Endothelial cell (in vitro differentiated cells): ENCODE measurements at regions not wholly inside any gene's neighbourhood (a gene's known extent, or its start where the extent isn't known, plus 50 kb on each side); places are given as distances from the start of the nearest gene placed in this dataset.
"Not testable (repeated sequence)": the region's sequence is repeated elsewhere in the genome, so short reads cannot be mapped to it uniquely, and the experiment has no call there.

Experiments
- DNase-seq: peaks from one replicate; pipeline ENCODE4 v3.0.0; 2021; ENCODE audit warnings: low spot score
- H3K27ac Mint-ChIP-seq: one replicate; pipeline ENCODE4 v1.8.0; 2021; ENCODE audit warnings: mixed read lengths, inconsistent platforms; ENCODE audit not compliant: unreplicated experiment
- H3K27me3 Mint-ChIP-seq: one replicate; pipeline ENCODE4 v1.8.0; 2021; ENCODE audit warnings: mild to moderate bottlenecking, moderate library complexity, mixed read lengths, inconsistent platforms; ENCODE audit not compliant: unreplicated experiment
- H3K36me3 Mint-ChIP-seq: one replicate; pipeline ENCODE4 v1.8.0; 2021; ENCODE audit warnings: mild to moderate bottlenecking, low read depth, mixed read lengths, inconsistent platforms; ENCODE audit not compliant: unreplicated experiment
- H3K4me1 Mint-ChIP-seq: one replicate; pipeline ENCODE4 v1.8.0; 2021; ENCODE audit warnings: mild to moderate bottlenecking, mixed read lengths, inconsistent platforms; ENCODE audit not compliant: unreplicated experiment
- H3K4me3 Mint-ChIP-seq: one replicate; pipeline ENCODE4 v1.8.0; 2021; ENCODE audit warnings: mild to moderate bottlenecking, mixed read lengths, inconsistent platforms; ENCODE audit not compliant: unreplicated experiment
- H3K9me3 Mint-ChIP-seq: one replicate; pipeline ENCODE4 v1.8.0; 2021; ENCODE audit warnings: mixed read lengths, inconsistent platforms; ENCODE audit not compliant: unreplicated experiment
- CTCF ChIP-seq: fragments of 200-600 bp; sonication (generic); IDR thresholded peaks from one replicate; pipeline ENCODE4 v1.5.0; 2021; ENCODE audit warnings: antibody characterized with exemption; ENCODE audit not compliant: unreplicated experiment

- no peak for DNase-seq
- Mint-ChIP-seq H3K27me3 (no peaks in the 10 kb centered on the region), H3K4me3 (no peak overlapping the region), H3K27ac (no peak overlapping the region), H3K36me3 (no peaks in the 10 kb centered on the region), H3K4me1 (no peaks in the 10 kb centered on the region), H3K9me3 (no peaks in the 10 kb centered on the region)
- TF ChIP-seq CTCF: no peak
Measured at GRCh38 chr10:2772135-2772534, 295.2 kb upstream of the PFKP start.

- H3K4me3 Mint-ChIP-seq, H3K4me1 Mint-ChIP-seq, H3K27ac Mint-ChIP-seq, H3K9me3 Mint-ChIP-seq, H3K27me3 Mint-ChIP-seq, DNase-seq, H3K36me3 Mint-ChIP-seq: not testable (repeated sequence)
Measured at GRCh38 chr10:2767293-2767692, 300.1 kb upstream of the PFKP start.

- no peak overlapping the region for H3K4me3 Mint-ChIP-seq
Measured at GRCh38 chr10:2761971-2762370, 305.4 kb upstream of the PFKP start.

GRCh38 chr10:2761311-2761710 is 306.0 kb upstream of the PFKP start:
- H3K9me3 Mint-ChIP-seq: no peaks in the 10 kb centered on the region
- H3K4me1 Mint-ChIP-seq: no peaks in the 10 kb centered on the region
- H3K27ac Mint-ChIP-seq: no peak overlapping the region
- no peak for DNase-seq
- H3K4me3 Mint-ChIP-seq: no peak overlapping the region
- no peaks in the 10 kb centered on the region for H3K27me3 Mint-ChIP-seq
- H3K36me3 Mint-ChIP-seq: no peaks in the 10 kb centered on the region
- no peak for TF ChIP-seq CTCF

More at GRCh38 chr10:2761971-2762370, 305.4 kb upstream of the PFKP start:
- no peak for TF ChIP-seq CTCF
- Mint-ChIP-seq H3K36me3 (no peaks in the 10 kb centered on the region), H3K9me3 (no peaks in the 10 kb centered on the region), H3K4me1 (no peaks in the 10 kb centered on the region), H3K27ac (no peak overlapping the region), H3K27me3 (no peaks in the 10 kb centered on the region)
- no peak for DNase-seq

GRCh38 chr10:2760736-2761135 is 306.6 kb upstream of the PFKP start:
- TF ChIP-seq CTCF: no peak
- Mint-ChIP-seq H3K4me1 (no peaks in the 10 kb centered on the region), H3K27ac (no peak overlapping the region), H3K4me3 (no peak overlapping the region), H3K9me3 (no peaks in the 10 kb centered on the region), H3K27me3 (no peaks in the 10 kb centered on the region), H3K36me3 (no peaks in the 10 kb centered on the region)
- no peak for DNase-seq

- Mint-ChIP-seq H3K27me3 (no peaks in the 10 kb centered on the region), H3K4me3 (no peak overlapping the region), H3K27ac (no peak overlapping the region), H3K4me1 (no peaks in the 10 kb centered on the region), H3K36me3 (no peaks in the 10 kb centered on the region), H3K9me3 (no peaks in the 10 kb centered on the region)
- TF ChIP-seq CTCF: no peak
- DNase-seq: no peak
Measured at GRCh38 chr10:2759233-2759632, 308.1 kb upstream of the PFKP start.
